ENCODE measurements at regions not wholly inside any gene's neighbourhood (a gene's known extent, or its start where the extent isn't known, plus 50 kb on each side); places are given as distances from the start of the nearest gene placed in this dataset.

DNA sequence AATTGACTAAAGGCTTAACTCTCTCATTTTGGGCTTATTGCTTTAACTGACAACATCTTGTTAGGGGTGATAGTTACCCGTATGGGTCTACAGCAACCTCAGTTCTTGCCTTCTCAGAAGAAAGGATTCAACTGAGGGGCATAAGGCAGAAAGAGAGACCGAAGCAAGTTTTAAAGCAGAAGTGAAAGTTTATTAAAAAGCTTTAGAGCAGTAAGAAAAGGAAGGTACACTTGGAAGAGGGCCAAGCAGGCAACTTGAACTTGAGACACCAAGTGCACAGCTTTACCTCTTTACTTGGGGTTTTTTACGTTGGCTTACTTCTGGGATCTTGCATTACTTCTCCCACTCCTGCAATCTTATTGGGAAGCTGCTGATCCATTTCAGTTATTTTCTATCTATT, 246.9 kb upstream of the PRR20A start:
- TF ChIP-seq CTCF (IDR thresholded peaks at IDR 0.05) (no peak), EP300 (IDR thresholded peaks at IDR 0.05) (no peak), POLR2A (IDR thresholded peaks at IDR 0.05) (no peak)

All from tibial nerve (tissue), 4 donors.